GM12878 (cell line): ENCODE measurements at regions not wholly inside any gene's neighbourhood (a gene's known extent, or its start where the extent isn't known, plus 50 kb on each side); places are given as distances from the start of the nearest gene placed in this dataset.

Experiments
- ATAC-seq: fragments of 200-7000 bp; cut with Tn5 transposase; 3 replicates; pipeline ENCODE4 v1.9.1; 2020; ENCODE audit warnings: mild to moderate bottlenecking, moderate library complexity
- BruUV-seq: library from RNA; stranded (reverse); fragments of 400-500 nt; replicated peaks from 2 replicates; lab custom pipeline; 2021; lab: Mats Ljungman, UMichigan
- CTCF ChIA-PET: fragments of 300-600 bp; sonication (Branson Sonifier 250); formaldehyde crosslinking; extraction: SDS; loops from one replicate; lab custom pipeline; 2021; ENCODE audit warnings: inconsistent platforms; lab: Yijun Ruan, JAX
- POLR2A ChIA-PET: fragments of 350-600 bp; formaldehyde crosslinking; extraction: SDS; loops from one replicate; lab custom pipeline; 2021; ENCODE audit warnings: inconsistent platforms; lab: Charles Lee
- RAD21 ChIA-PET: fragments of 300-600 bp; sonication (Branson Sonifier 250); formaldehyde crosslinking; loops from one replicate; lab custom pipeline; 2023; ENCODE audit warnings: antibody characterized with exemption; ENCODE audit not compliant: unreplicated experiment; lab: Charles Lee
- SMC1A ChIA-PET: fragments of 300-600 bp; sonication (Branson Sonifier 250); formaldehyde crosslinking; loops from one replicate; lab custom pipeline; 2023; ENCODE audit not compliant: unreplicated experiment, uncharacterized antibody; lab: Charles Lee
- DNase-seq: peaks from one replicate; pipeline ENCODE4 v3.0.0-alpha.2; 2011; ENCODE audit warnings: low read depth, low spot score
- FAIRE-seq: peaks from 3 replicates; lab custom pipeline; 2011; peaks lifted over from hg19 to GRCh38; lab: Jason Lieb, UNC
- H2AFZ ChIP-seq: 2 replicates; pipeline ENCODE4 v1.6.0; 2011; ENCODE audit warnings: low read depth, low read length, control low read depth; ENCODE audit not compliant: control insufficient read depth
- H3K27ac ChIP-seq: 2 replicates; pipeline ENCODE4 v1.5.1; 2011; ENCODE audit warnings: control low read depth; ENCODE audit not compliant: control insufficient read depth, insufficient read depth
- H3K27me3 ChIP-seq, 2 experiments: replicated peaks in 1 of 2; 2 replicates each; pipeline versions ENCODE4 v1.6.0 to v1.6.1; 2011; ENCODE audit warnings: low read length in 1 of 2; ENCODE audit not compliant: control insufficient read depth in 2 of 2, insufficient read depth in 2 of 2
- H3K36me3 ChIP-seq, 2 experiments: 2 replicates each; pipeline ENCODE4 v1.5.1; 2011; ENCODE audit warnings: low read length in 1 of 2; ENCODE audit not compliant: control insufficient read depth in 2 of 2, insufficient read depth in 2 of 2
- H3K4me1 ChIP-seq: 2 replicates; pipeline ENCODE4 v1.6.1; 2011; ENCODE audit warnings: mild to moderate bottlenecking, low read length, moderate library complexity, mixed read lengths; ENCODE audit not compliant: control insufficient read depth, insufficient read depth
- H3K4me2 ChIP-seq: 2 replicates; pipeline ENCODE4 v1.6.0; 2011; ENCODE audit warnings: control low read depth; ENCODE audit not compliant: control insufficient read depth, insufficient read depth
- H3K4me3 ChIP-seq: fragments of 200-600 bp; sonication (generic); 2 replicates; pipeline ENCODE4 v1.5.1; 2016
- H3K79me2 ChIP-seq: 2 replicates; pipeline ENCODE4 v1.6.0; 2011; ENCODE audit warnings: low read length; ENCODE audit not compliant: control insufficient read depth, insufficient read depth
- H3K9ac ChIP-seq: 2 replicates; pipeline ENCODE4 v1.8.0; 2011; ENCODE audit warnings: low read length, control low read depth, mixed read lengths; ENCODE audit not compliant: control insufficient read depth, insufficient read depth
- H3K9me3 ChIP-seq: replicated peaks from 3 replicates; pipeline ENCODE4 v1.5.1; 2011; ENCODE audit warnings: mild to moderate bottlenecking, low read length; ENCODE audit not compliant: control insufficient read depth, insufficient read depth
- H4K20me1 ChIP-seq: 2 replicates; pipeline ENCODE4 v1.6.0; 2011; ENCODE audit not compliant: control insufficient read depth, insufficient read depth
- CHD1 ChIP-seq: IDR thresholded peaks from 2 replicates; pipeline ENCODE4 v1.6.1; 2012; ENCODE audit warnings: low read depth, low read length, improper control_type of control experiment
- KAT2A ChIP-seq: conservative IDR thresholded peaks from 2 replicates; pipeline ENCODE4 v1.6.1; 2011; ENCODE audit warnings: low read depth, low read length; ENCODE audit not compliant: control insufficient read depth
- MXI1 ChIP-seq: fragments of 150-350 bp; IDR thresholded peaks from 2 replicates; pipeline ENCODE4 v1.6.1; 2011; ENCODE audit warnings: low read depth, mild to moderate bottlenecking, inconsistent platforms, low read length, improper control_type of control experiment
- MYC ChIP-seq: IDR thresholded peaks from 2 replicates; pipeline ENCODE4 v1.6.1; 2011; ENCODE audit warnings: mild to moderate bottlenecking, low read length, moderate library complexity, inconsistent platforms; ENCODE audit not compliant: insufficient read depth, insufficient replicate concordance, insufficient read length, severe bottlenecking
- RFX5 ChIP-seq: IDR thresholded peaks from 2 replicates; pipeline ENCODE4 v1.6.1; 2011; ENCODE audit warnings: low read depth, low read length, improper control_type of control experiment
- WGBS: methylation state at CpG from one replicate; pipeline ENCODE4 v1.1.6; 2016; ENCODE audit warnings: low lambda C conversion rate; ENCODE audit not compliant: insufficient replicate concordance, insufficient coverage; ENCODE audit errors: missing lambda C conversion rate; 5-methylcytosine and 5-hydroxymethylcytosine counted together
- in situ Hi-C: fragments of 300-500 bp; cut with MboI; formaldehyde crosslinking; loops from 9 replicates; pipeline ENCODE4 v1.14.3; 2018; ENCODE audit warnings: mixed read lengths
- intact Hi-C: fragments of 100-400 bp; cut with micrococcal nuclease; formaldehyde crosslinking; loops from one replicate; pipeline ENCODE4 v1.14.2; 2022; ENCODE audit not compliant: unreplicated experiment
- TF ChIP-seq, protein P1 (sequence below): fragments of 450-650 bp; IDR thresholded peaks from 2 replicates; pipeline ENCODE4 v1.6.1; 2017; ENCODE audit warnings: mild to moderate bottlenecking, moderate library complexity
- TF ChIP-seq, protein P2 (sequence below): fragments of 450-650 bp; IDR thresholded peaks from 2 replicates; pipeline ENCODE4 v1.6.1; 2014; ENCODE audit warnings: mild to moderate bottlenecking
- TF ChIP-seq, protein P3 (sequence below): fragments of 150-350 bp; IDR thresholded peaks from 2 replicates; pipeline ENCODE4 v1.6.1; 2014; ENCODE audit warnings: mild to moderate bottlenecking, low read depth, low read length
- TF ChIP-seq, protein P4 (sequence below): IDR thresholded peaks from 2 replicates; pipeline ENCODE4 v1.6.1; 2012; ENCODE audit warnings: improper control_type of control experiment, low read depth, low read length; ENCODE audit not compliant: insufficient replicate concordance

DNA sequence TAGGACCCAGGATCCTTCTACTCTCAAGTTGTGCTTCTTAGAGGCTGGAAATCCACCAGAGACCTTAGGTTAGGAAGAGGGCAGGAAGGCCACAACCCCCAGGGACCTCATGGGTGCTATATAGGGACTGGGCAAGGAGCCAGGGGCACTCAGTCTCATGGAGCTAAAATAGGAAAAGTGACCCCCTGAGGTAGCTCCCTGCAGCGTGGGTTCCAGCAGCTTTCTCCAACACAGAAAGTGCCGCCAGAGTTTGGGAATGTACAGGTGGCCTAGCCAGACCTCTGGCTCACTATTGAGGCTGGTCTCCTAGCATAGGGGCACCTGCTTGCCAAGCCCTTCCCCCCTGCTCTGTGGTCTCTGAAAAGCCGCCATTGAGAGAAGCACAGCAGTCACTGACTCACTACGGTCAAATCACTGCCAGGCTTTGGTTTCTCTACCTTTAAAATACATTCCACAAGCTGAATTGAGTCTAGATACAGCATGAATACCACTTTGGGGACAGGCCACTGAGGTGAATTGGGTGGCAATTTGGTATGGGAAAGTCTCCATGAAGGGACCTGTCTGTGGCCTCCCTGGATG is 333.2 kb upstream of the PODXL start (continued):
- TF ChIP-seq, protein P1, sequence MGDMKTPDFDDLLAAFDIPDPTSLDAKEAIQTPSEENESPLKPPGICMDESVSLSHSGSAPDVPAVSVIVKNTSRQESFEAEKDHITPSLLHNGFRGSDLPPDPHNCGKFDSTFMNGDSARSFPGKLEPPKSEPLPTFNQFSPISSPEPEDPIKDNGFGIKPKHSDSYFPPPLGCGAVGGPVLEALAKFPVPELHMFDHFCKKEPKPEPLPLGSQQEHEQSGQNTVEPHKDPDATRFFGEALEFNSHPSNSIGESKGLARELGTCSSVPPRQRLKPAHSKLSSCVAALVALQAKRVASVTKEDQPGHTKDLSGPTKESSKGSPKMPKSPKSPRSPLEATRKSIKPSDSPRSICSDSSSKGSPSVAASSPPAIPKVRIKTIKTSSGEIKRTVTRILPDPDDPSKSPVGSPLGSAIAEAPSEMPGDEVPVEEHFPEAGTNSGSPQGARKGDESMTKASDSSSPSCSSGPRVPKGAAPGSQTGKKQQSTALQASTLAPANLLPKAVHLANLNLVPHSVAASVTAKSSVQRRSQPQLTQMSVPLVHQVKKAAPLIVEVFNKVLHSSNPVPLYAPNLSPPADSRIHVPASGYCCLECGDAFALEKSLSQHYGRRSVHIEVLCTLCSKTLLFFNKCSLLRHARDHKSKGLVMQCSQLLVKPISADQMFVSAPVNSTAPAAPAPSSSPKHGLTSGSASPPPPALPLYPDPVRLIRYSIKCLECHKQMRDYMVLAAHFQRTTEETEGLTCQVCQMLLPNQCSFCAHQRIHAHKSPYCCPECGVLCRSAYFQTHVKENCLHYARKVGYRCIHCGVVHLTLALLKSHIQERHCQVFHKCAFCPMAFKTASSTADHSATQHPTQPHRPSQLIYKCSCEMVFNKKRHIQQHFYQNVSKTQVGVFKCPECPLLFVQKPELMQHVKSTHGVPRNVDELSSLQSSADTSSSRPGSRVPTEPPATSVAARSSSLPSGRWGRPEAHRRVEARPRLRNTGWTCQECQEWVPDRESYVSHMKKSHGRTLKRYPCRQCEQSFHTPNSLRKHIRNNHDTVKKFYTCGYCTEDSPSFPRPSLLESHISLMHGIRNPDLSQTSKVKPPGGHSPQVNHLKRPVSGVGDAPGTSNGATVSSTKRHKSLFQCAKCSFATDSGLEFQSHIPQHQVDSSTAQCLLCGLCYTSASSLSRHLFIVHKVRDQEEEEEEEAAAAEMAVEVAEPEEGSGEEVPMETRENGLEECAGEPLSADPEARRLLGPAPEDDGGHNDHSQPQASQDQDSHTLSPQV: no peak

DNA sequence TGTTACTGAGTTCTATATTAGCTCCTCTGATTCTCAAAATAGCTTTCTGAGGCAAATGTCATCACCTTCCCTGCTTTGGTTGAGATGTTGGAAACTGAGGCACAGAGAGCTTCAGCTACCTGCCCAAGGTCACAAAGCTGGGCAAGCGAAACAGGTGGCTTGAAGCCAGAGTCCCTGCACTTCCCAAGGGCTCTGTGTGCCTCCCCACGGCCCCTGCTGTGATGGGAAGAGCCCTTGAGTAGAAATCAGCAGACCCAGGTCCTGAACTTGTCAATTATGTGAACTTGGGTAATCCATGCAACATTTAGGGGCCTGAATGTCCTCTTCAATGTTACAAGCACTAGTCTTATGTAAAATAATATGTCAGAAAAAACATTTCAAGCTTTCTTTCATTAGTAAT is 327.3 kb upstream of the PODXL start:
- Histone ChIP-seq H3K4me3 (no peak overlapping the region), H3K9ac (no peak overlapping the region), H3K4me1 (no peaks in the 10 kb centered on the region), H3K9me3 (peaks cover 5% of the 10 kb centered on the region; the same call in 2 of the 3 replicates), H2AFZ (no peak overlapping the region), H3K27me3 (no peaks in the 10 kb centered on the region), H4K20me1 (no peaks in the 10 kb centered on the region), H3K27ac (no peak overlapping the region), H3K4me2 (no peak overlapping the region), H3K79me2 (no peaks in the 10 kb centered on the region), H3K36me3 (no peaks in the 10 kb centered on the region)
- ATAC-seq (no peak), FAIRE-seq (no peak), DNase-seq (no peak)
- no TSS peak for BruUV-seq
- in situ Hi-C loops: no loop called here
- 5% methylated on average over 2 of the region's 2 CpGs for WGBS
- ChIA-PET POLR2A (no interaction called here), SMC1A (no interaction called here), CTCF (no interaction called here), RAD21 (no interaction called here)
- intact Hi-C loops: no loop called here
- TF ChIP-seq, protein P2, sequence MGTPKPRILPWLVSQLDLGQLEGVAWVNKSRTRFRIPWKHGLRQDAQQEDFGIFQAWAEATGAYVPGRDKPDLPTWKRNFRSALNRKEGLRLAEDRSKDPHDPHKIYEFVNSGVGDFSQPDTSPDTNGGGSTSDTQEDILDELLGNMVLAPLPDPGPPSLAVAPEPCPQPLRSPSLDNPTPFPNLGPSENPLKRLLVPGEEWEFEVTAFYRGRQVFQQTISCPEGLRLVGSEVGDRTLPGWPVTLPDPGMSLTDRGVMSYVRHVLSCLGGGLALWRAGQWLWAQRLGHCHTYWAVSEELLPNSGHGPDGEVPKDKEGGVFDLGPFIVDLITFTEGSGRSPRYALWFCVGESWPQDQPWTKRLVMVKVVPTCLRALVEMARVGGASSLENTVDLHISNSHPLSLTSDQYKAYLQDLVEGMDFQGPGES: no peak
- TF ChIP-seq MYC (no peak), CHD1 (no peak), RFX5 (no peak), KAT2A (no peak), MXI1 (no peak)
- TF ChIP-seq, protein P3, sequence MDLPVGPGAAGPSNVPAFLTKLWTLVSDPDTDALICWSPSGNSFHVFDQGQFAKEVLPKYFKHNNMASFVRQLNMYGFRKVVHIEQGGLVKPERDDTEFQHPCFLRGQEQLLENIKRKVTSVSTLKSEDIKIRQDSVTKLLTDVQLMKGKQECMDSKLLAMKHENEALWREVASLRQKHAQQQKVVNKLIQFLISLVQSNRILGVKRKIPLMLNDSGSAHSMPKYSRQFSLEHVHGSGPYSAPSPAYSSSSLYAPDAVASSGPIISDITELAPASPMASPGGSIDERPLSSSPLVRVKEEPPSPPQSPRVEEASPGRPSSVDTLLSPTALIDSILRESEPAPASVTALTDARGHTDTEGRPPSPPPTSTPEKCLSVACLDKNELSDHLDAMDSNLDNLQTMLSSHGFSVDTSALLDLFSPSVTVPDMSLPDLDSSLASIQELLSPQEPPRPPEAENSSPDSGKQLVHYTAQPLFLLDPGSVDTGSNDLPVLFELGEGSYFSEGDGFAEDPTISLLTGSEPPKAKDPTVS: no peak
- TF ChIP-seq, protein P4, sequence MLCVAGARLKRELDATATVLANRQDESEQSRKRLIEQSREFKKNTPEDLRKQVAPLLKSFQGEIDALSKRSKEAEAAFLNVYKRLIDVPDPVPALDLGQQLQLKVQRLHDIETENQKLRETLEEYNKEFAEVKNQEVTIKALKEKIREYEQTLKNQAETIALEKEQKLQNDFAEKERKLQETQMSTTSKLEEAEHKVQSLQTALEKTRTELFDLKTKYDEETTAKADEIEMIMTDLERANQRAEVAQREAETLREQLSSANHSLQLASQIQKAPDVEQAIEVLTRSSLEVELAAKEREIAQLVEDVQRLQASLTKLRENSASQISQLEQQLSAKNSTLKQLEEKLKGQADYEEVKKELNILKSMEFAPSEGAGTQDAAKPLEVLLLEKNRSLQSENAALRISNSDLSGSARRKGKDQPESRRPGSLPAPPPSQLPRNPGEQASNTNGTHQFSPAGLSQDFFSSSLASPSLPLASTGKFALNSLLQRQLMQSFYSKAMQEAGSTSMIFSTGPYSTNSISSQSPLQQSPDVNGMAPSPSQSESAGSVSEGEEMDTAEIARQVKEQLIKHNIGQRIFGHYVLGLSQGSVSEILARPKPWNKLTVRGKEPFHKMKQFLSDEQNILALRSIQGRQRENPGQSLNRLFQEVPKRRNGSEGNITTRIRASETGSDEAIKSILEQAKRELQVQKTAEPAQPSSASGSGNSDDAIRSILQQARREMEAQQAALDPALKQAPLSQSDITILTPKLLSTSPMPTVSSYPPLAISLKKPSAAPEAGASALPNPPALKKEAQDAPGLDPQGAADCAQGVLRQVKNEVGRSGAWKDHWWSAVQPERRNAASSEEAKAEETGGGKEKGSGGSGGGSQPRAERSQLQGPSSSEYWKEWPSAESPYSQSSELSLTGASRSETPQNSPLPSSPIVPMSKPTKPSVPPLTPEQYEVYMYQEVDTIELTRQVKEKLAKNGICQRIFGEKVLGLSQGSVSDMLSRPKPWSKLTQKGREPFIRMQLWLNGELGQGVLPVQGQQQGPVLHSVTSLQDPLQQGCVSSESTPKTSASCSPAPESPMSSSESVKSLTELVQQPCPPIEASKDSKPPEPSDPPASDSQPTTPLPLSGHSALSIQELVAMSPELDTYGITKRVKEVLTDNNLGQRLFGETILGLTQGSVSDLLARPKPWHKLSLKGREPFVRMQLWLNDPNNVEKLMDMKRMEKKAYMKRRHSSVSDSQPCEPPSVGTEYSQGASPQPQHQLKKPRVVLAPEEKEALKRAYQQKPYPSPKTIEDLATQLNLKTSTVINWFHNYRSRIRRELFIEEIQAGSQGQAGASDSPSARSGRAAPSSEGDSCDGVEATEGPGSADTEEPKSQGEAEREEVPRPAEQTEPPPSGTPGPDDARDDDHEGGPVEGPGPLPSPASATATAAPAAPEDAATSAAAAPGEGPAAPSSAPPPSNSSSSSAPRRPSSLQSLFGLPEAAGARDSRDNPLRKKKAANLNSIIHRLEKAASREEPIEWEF: no peak
